ENCODE measurements at regions not wholly inside any gene's neighbourhood (a gene's known extent, or its start where the extent isn't known, plus 50 kb on each side); places are given as distances from the start of the nearest gene placed in this dataset.

DNA sequence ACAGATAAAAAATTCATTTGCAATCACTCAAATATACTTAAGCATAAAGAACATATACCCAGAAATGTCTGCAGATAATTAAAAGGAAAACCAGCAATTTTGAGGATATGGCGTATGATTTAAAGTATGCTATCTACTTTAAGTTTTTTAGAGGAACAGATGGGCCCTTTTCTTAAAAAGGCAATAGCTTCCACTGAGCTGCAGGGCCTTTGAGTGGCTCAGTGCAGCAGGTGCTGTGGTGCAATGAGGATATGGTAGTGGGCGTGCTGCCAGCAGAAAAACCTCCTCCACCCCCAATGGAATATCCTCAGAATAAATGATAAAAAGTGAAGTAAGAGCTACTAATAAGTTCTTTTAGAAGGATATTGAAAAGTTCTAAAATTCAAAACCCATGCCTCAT lies 814.5 kb downstream of the MTRR start:
- TF ChIP-seq POLR2A (IDR thresholded peaks at IDR 0.05) (no peak), CTCF (IDR thresholded peaks at IDR 0.05 in 8 of 11, conservative IDR thresholded peaks at IDR 0.05 in 3 of 11) (no peak), POLR2AphosphoS5 (IDR thresholded peaks at IDR 0.05) (no peak)
- peaks cover 0 to 4% (median under 1%) of the 10 kb centered on the region in 8 donors for H3K9me3 ChIP-seq
- 41 to 65% (median 58%) methylated on average over 2 of the region's 2 CpGs for WGBS, 5 donors
- H3K4me1 ChIP-seq, result no peaks in the 10 kb centered on the region
- DNase-seq, result no peak
- H3K36me3 ChIP-seq, result no peaks in the 10 kb centered on the region
- H3K27me3 ChIP-seq (replicated peaks in 1 of 7), result no peaks in the 10 kb centered on the region
- no peak overlapping the region for H3K27ac ChIP-seq
- intact Hi-C loops (cut with DNase I; ENCODE audit: low total_unique reads), result no loop called here
- H3K4me3 ChIP-seq, result no peak overlapping the region

DNA sequence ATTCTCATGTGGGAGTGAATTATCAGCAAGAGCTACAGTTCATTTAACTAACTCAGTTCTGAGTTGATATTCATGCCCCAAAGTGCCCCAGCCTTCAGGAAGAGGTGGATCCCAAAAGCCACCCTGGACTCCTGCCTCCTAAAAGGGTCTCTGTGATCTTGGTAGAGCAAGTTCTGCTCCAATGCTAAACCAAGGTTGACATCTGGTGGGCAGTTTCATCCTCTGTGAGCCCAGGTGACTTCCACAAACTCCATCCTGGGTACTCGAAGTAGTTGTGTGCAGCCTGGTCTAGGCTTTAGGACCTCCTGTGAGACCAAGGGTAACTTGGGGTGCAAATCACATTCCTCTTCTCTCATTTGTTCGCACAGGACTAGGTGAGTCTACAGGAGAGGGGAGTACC lies 816.8 kb downstream of the MTRR start:
- intact Hi-C loops (cut with DNase I; ENCODE audit: low total_unique reads), result no loop called here
- Histone ChIP-seq H3K4me3 (no peak overlapping the region), H3K27ac (no peak overlapping the region), H3K4me1 (no peaks in the 10 kb centered on the region), H3K36me3 (no peaks in the 10 kb centered on the region), H3K27me3 (replicated peaks in 1 of 7) (no peaks in the 10 kb centered on the region), H3K9me3 (no peaks in the 10 kb centered on the region)
- TF ChIP-seq POLR2A (IDR thresholded peaks at IDR 0.05) (no peak), CTCF (IDR thresholded peaks at IDR 0.05 in 8 of 11, conservative IDR thresholded peaks at IDR 0.05 in 3 of 11) (no peak), POLR2AphosphoS5 (IDR thresholded peaks at IDR 0.05) (no peak)
- no peak for DNase-seq
- WGBS, 5 donors, result 77 to 96% (median 83%) methylated on average over 2 of the region's 2 CpGs

GRCh38 chr5:8686707-8687106 lies 817.8 kb downstream of the MTRR start:
- no peak for TF ChIP-seq POLR2AphosphoS5 (IDR thresholded peaks at IDR 0.05)
- no peak for TF ChIP-seq CTCF (IDR thresholded peaks at IDR 0.05 in 8 of 11, conservative IDR thresholded peaks at IDR 0.05 in 3 of 11)
- no peak for TF ChIP-seq POLR2A (IDR thresholded peaks at IDR 0.05)
- no peaks in the 10 kb centered on the region for H3K9me3 ChIP-seq
- H3K27ac ChIP-seq, result no peak overlapping the region
- no peaks in the 10 kb centered on the region for H3K27me3 ChIP-seq (replicated peaks in 1 of 7)
- H3K4me1 ChIP-seq, result no peaks in the 10 kb centered on the region
- H3K36me3 ChIP-seq, result no peaks in the 10 kb centered on the region
- DNase-seq, result no peak
- WGBS, 5 donors, result 82 to 91% (median 84%) methylated on average over 2 of the region's 2 CpGs
- H3K4me3 ChIP-seq, result no peak overlapping the region
- intact Hi-C loops (cut with DNase I; ENCODE audit: low total_unique reads), result no loop called here

DNA sequence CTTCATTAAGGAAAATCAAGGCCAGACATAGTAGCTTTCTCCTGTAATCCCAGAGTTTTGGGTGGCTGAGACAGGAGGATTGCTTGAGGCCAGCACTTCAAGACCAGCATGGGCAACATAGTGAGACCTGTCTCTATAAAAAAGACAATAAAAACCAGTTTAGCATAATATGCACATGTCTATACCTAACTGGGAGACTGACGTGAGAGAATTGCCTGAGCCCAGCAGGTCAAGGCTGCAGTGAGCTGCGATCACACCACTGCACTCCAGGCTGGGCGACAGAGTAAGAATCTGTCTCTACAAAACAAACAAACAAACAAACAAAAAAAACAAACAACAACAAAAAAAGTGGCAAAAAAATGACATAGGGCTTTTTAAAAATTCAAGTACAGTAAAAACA lies 820.8 kb downstream of the MTRR start:
- Histone ChIP-seq H3K4me3 (no peak overlapping the region), H3K4me1 (no peaks in the 10 kb centered on the region), H3K27ac (no peak overlapping the region), H3K36me3 (no peaks in the 10 kb centered on the region), H3K27me3 (replicated peaks in 1 of 7) (no peaks in the 10 kb centered on the region), H3K9me3 (no peaks in the 10 kb centered on the region)
- intact Hi-C loops (cut with DNase I; ENCODE audit: low total_unique reads), result no loop called here
- 80 to 89% (median 85%) methylated on average over 3 of the region's 3 CpGs for WGBS, 5 donors
- TF ChIP-seq POLR2A (IDR thresholded peaks at IDR 0.05) (no peak), POLR2AphosphoS5 (IDR thresholded peaks at IDR 0.05) (no peak), CTCF (IDR thresholded peaks at IDR 0.05 in 8 of 11, conservative IDR thresholded peaks at IDR 0.05 in 3 of 11) (no peak)
- no peak for DNase-seq
